ENCODE measurements at regions not wholly inside any gene's neighbourhood (a gene's known extent, or its start where the extent isn't known, plus 50 kb on each side); places are given as distances from the start of the nearest gene placed in this dataset.

DNA sequence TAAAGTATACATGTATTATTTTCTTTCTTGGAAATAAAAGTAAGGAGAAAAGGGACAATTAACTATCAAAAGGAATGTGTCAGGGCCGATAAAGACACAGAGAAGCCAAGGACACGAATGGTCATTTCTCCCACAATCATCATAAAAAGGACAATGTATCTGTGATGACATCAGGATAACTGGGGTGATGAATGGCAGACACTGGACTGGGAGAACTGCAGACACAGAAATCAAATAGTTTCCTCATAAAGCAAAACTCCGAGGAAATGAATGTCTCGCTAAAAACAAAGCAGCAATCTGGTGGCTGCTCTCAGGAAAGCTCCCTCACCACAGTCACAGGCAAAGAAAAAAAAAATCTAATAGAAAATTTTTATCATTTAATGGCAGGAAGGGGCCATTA is 69.3 kb upstream of the NPY start:
- no peak for DNase-seq

DNA sequence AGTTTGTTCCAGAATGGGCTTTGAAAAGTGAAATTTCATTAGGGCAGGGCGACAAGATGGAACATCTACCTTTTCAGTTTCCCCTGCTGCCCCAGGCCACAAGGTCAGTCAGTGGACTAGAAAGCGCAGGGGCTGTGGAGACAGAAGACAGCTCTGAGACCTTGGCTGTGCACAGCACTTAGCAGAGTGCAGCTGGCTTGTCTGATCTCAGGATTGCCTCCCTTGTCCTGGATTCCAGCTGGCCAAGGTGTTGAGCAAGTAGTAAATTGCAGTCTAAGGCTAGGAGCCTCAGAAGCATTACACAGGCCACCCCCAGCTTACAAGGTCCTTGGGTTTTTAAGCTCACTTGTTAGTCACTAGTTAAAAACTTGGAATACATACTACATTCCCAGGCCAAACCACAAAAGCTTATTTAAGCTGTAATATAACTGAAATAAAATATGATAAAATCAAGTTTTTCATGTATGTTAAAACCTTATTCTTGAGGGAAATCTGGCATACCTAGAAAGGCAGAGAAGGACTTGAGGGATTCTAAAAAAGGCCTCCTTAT is 67.3 kb upstream of the NPY start:
- no peak for DNase-seq

DNA sequence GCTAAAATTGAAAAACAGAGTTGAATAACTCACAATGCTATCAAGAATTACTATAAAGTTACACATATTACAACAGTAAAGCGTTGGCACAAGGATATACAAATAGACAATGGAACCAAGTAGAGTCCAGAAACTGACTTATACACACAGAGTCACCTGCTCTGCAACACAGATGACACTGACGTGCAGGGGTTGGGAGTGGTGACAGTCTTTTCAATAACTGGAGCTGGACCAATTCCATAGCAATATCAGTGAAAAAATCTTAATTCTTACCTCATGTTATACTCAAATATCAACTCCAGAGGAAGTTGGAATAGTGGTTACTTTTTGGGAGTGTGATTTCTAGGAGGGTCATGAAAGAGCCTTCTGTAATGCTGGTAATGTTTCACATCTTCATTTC is 62.5 kb upstream of the NPY start:
- DNase-seq = no peak

DNA sequence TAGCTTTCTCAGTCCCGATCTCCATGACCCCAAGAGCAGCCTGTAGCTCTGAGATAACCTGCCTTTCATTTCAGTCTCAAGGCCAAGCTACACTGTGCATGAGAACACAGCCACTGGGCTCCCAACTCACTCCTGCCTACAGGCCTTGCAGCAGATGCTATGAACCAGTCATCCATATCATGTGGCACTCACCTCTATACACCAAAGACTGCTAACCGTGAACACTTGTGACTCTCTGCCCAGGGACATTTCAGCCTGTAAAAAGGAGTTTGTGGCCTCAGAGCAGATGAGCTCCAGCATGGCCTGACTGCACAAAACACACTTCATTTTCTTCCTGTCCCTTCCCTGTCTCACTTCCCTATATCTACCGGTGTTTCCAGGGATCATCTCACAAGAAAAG is 56.9 kb upstream of the NPY start:
- peak; percentile 38 for DNase-seq

DNA sequence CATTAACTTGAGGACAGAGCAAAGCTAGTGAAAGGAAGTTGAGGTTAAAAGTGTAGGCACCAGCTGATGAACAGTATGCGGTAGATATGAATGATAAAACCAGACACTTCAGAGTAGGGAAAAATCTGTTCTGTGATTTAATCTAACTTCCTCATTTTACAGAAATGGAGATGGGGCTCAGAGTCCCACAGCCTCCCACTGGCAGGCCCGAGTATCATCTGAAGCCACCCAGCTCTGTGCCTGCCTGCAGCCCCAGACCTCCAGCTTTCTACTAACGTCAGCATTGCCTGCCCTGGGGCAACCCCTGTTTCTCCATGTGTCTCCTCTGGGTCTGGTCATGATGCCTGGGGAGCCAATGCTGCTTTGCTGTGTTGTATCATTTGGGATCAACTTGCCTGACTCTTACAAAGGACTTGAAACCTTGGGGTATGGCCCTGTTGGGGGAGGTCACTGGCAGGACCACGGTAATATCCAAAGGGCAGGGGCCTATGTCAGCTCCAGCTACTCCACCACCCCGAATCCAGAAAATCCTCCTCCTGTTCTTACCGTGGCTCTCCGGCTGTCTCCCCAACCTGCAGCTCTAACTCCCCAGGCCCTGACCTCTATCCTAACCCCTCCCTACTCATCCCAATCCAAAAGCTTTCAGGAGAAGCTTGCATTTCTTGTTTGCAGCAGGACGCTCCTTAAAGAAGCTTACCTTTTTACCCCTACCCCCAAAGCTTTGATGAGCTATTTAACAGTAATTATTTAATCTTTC is 56.2 kb upstream of the NPY start:
- no peak for DNase-seq

DNA sequence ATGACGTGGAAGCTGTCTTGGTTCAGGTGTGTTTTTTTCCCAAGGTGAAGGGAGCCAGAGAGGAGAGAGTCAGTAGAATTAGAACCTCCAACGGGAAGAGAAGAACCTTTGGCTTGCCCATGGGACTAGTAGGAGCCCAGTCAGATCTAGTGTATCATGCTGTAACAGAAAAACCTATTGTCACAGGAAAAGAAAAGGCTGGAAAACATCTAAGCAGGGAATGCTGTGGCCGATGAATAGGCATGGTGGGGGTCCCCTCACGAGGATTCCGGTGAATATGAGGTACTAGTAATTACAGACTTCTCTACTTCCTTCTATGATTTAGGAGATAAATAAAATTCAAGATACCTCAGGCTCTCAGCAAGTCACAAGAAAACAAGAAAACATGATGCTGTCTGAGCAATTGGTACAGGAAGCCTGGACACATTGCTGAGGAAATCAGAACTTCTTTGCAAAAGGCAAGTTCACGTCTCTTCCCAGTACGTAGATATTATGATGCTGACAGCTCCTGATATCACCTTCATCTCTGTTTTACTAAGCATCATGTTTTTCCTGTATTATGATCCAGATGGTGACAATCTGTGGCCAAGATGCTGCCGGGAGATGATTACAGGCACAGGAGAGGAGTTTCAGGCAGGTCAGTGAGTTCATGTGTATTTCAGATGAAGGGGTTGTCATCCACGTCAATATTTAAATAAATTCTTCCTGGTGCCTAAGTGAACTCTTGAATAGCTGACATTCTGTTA is 54.3 kb upstream of the NPY start:
- peak; percentile 77 for DNase-seq

DNA sequence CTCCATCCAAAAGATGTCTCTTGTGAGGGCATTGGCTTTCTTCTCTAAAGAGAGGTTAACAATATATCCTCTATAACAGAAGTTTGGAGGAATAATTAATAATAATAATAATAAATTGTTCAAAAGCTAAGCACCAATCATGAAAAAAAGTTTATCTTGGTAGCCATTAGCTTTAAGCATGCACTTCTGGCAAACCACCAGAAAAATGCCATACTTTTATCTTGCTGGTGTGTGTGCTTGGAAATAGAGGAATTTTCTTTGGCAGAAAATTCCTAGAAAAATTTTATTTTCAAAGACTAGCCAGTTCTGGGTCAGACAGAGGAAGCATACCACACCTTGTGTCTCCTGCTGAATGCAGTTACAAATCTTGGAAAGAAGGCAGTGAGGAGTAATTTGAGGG is 52.5 kb upstream of the NPY start:
- no peak for DNase-seq

DNA sequence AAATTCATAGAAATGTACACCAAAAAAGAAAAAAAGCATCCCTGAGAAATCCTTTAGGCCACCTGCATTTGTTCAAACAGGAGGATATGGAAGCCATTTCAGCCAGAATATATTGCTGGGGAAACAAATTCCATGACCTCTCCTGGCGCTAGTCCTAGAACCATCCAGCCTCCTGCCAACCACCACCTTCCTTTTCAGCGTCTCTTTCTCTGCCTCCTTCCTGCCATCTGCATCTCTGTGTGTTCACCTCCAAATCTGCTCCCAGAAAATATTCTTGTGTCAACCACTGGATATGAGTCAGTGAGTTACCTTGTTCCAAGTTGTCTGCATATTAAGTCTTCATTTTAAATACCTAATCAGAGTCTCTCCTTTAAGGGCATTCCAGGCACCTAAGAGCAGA is 50.6 kb upstream of the NPY start:
- DNase-seq = no peak
